Left cardiac atrium (tissue), 4 donors: ENCODE measurements at regions not wholly inside any gene's neighbourhood (a gene's known extent, or its start where the extent isn't known, plus 50 kb on each side); places are given as distances from the start of the nearest gene placed in this dataset.
"Not testable (repeated sequence)": the region's sequence is repeated elsewhere in the genome, so short reads cannot be mapped to it uniquely, and the experiment has no call there.

Experiments used
- ATAC-seq, 2 donors: fragments of 200-7000 bp; cut with Tn5 transposase; one replicate each; pipeline ENCODE4 v1.9.1; 2020; ENCODE audit warnings: mild to moderate bottlenecking in 2 of 2, moderate library complexity in 2 of 2
- DNase-seq: peaks from one replicate; pipeline ENCODE4 v3.0.0-alpha.2; 2020
- intact Hi-C, 2 donors: fragments of 100-400 bp; cut with DNase I; formaldehyde crosslinking; loops; one replicate each; pipeline versions ENCODE4 v1.14.1 to v1.15.1; 2022 to 2023
- donor health status: DM: no; HTN: yes; CAD: no.
- donor health status: DM: no; HTN: yes; CAD: no; lungs with severe emphysema.
- donor health status: DM: yes; HTN: yes; CAD: no.
- donor health status: Dilated cardiomyopathy.

- DNase-seq (no peak), ATAC-seq (no peak)
- intact Hi-C loops: no loop called here
These were observed 150.8 kb upstream of the BNIP2 start for GRCh38 chr15:59839906-59840305.

- intact Hi-C loops: no loop called here
- ATAC-seq (no peak), DNase-seq (no peak)
These were observed 149.8 kb upstream of the BNIP2 start for GRCh38 chr15:59838900-59839299.

DNA sequence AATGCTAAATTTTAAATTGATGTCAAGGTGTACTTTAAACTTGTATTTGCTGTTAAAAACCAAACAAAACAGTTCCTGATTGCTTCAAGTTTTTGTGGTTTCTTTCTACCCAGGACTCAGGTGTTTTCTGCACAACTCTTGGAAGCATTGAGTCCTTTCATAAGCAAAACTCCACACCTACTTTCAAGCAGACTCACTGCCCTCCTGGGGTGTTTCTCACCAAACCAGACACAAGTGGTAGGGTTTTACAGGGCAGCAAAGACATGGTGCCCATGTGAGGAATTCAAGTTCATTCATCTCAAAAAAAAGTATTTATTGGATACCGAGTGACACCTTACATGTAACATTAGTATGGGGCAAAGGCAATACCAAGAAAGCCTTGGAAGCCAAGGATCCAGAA lies 146.7 kb upstream of the BNIP2 start:
- ATAC-seq (no peak), DNase-seq (no peak)
- intact Hi-C loops: no loop called here

- intact Hi-C loops: no loop called here
- DNase-seq: no peak
These were observed 145.4 kb upstream of the BNIP2 start for GRCh38 chr15:59834528-59834927.

GRCh38 chr15:59833366-59833765 lies 144.2 kb upstream of the BNIP2 start:
- DNase-seq (no peak), ATAC-seq (no peak)
- intact Hi-C loops: no loop called here

More at GRCh38 chr15:59834528-59834927, 145.4 kb upstream of the BNIP2 start:
- ATAC-seq: no peak

- ATAC-seq: no peak
- intact Hi-C loops: no loop called here
- DNase-seq: no peak
These were observed 141.8 kb upstream of the BNIP2 start for GRCh38 chr15:59830873-59831272.

- DNase-seq (no peak), ATAC-seq (no peak)
- intact Hi-C loops: no loop called here
These were observed 141.0 kb upstream of the BNIP2 start for GRCh38 chr15:59830098-59830497.

GRCh38 chr15:59828861-59829260 lies 139.7 kb upstream of the BNIP2 start:
- ATAC-seq (no peak), DNase-seq (no peak)
- intact Hi-C loops: no loop called here

DNA sequence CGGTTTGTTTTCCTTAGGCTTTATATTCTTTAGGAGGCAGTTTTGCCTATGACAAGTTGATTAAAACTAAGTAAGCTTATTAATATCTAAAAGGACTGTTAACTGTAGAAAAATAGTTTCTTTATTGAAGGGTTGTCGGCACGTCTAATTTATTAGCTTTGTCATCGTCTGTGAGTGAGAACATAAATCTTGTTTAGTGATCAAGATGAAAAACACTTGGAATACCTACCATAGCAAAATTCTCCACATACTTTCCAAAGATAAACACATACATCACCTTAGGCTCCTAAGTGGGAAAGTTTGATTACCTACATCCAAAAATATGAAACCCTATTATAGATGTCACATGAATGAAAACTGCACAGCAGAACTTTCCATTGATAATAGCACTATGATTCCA lies 139.1 kb upstream of the BNIP2 start:
- intact Hi-C loops: no loop called here
- no peak for DNase-seq
- ATAC-seq: no peak

DNA sequence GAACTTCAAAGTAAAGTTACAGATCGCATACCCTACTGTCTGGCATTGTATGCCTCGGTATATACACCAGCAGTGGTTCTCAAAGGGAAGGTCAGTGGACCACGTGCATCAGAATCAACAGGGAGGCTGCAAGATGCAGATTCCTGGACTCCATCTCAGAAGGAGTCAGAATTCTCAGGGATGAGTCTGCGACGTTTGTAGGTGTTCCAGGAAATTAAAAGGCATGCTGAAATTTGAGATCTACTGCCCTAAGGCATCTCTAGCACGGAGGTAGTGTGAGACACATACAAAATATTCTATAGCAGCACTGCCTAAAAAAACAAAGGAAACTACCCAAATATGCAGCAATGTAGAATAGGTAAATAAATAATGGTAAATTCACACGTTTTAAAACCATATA lies 136.8 kb upstream of the BNIP2 start:
- intact Hi-C loops: no loop called here
- ATAC-seq (no peak), DNase-seq (no peak)

- no peak for DNase-seq
- intact Hi-C loops: no loop called here
- ATAC-seq: no peak
These were observed 132.2 kb upstream of the BNIP2 start for GRCh38 chr15:59821286-59821685.

- no peak for ATAC-seq
- DNase-seq: no peak
- intact Hi-C loops: no loop called here
These were observed 130.0 kb upstream of the BNIP2 start for GRCh38 chr15:59819092-59819491.

DNA sequence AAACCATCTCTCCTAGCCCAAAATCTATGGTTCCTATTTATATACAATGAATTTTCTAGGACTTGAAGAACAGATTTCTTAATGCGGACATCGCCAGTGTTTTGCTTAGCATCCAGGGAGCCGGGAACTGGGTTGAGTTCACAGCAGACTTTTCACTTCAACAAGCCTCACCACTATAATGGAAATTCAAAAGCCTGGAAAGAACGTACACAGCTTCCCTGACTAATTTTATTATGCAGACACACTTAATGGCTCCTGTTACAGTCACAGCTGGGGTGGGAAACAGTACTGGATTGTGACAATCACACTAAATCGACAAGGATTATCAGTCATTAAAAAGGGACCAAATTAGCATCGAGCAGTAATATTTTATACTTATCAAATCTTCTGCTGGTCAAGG lies 129.2 kb upstream of the BNIP2 start:
- DNase-seq (no peak), ATAC-seq (no peak)
- intact Hi-C loops: no loop called here

DNA sequence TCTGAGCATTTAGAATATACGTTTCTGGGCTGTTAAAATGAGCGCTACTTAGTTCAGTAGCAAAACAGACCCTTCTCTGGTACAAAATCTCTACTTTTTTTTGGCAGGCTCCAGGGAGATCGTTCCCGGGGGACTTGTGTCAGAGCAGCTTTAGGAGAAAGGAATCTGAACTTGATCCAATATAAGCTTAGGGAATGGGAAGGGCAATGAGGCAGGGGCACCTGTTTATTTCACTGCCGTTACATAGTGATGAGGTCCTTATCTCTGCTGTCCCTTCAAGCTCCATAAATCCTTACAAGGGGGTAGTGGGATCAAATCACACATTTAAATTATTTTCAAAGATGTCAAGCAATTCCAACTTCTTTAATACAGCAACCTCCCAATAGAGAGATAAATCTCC lies 128.7 kb upstream of the BNIP2 start:
- DNase-seq (no peak), ATAC-seq (no peak)
- intact Hi-C loops: no loop called here

GRCh38 chr15:59817053-59817452 lies 127.9 kb upstream of the BNIP2 start:
- no peak for DNase-seq
- no peak for ATAC-seq
- intact Hi-C loops: no loop called here

DNA sequence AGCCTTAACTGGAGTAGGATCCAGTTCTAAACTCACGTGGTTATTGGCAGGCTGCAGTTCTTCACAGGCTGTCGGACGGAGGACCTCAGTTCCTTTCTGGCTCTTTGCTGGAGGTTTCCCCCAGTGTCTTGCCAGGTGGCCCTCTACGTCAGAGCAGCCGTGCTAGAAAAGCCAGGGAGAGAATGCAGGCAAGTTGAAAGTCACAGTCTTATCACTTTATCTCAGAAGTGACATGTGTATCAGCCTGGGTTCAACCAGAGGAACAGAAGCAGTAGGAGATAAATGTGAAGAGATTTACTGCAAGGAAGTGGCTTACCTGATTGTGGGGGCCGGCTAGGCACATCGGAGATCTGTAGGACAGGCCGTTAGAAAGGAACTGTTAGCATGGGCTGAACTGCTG lies 125.3 kb upstream of the BNIP2 start:
- DNase-seq (no peak), ATAC-seq (no peak)
- intact Hi-C loops: no loop called here

DNA sequence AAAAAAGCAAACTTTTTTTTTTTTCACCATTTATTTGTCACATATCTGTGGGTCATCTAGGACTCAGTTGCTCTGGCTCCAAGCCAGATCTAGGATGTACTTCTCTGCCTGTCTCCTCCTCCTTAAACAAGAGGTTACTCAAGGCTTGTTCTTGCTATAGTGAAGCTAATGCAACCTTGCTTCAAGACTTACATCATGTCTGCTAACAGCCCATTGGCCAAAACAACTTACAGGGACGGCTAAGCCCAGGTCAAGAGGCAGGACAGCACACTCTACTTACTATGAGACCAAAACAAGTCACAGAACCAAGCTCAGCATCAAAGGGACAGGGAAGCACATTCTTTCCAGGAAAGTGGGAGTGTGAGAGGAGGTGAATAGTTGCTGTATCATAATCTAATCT lies 123.8 kb upstream of the BNIP2 start:
- intact Hi-C loops: no loop called here
- DNase-seq (no peak), ATAC-seq (no peak)

DNA sequence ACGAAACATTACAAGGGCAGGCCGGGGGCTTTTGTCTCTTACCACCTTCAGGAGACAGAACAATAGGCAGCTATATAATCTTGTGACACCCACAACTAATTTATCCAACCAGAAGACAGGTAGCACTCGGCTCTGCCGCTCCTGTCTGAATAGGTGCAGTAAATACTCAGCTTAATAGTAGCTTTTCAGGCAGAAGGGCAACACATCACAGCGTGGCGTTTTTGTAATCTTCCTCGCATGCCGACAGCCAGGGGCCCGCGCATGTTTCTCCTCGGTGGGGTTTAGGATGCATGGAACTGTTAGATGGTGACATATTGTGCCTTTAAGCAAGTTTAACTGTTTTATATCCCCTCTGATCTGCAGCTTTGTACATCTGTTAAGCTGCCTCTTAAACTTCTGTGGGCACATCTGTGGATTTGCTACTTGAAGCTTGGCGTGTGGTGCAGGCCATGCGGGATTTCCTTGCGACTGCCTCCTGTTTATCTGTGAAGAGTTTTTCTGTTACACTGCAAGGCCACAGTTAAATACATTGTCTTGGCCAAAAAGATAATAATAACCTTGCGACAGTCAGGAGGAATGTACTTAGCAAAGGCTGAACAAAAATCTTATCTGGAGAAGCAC lies 123.2 kb upstream of the BNIP2 start:
- ATAC-seq (no peak), DNase-seq (no peak)
- intact Hi-C loops: no loop called here

GRCh38 chr15:59803293-59803966 lies 114.3 kb upstream of the BNIP2 start:
- intact Hi-C loops, DNase-seq, ATAC-seq: not testable (repeated sequence)

GRCh38 chr15:59801649-59802048 lies 112.5 kb upstream of the BNIP2 start:
- intact Hi-C loops: no loop called here
- ATAC-seq (no peak), DNase-seq (no peak)

DNA sequence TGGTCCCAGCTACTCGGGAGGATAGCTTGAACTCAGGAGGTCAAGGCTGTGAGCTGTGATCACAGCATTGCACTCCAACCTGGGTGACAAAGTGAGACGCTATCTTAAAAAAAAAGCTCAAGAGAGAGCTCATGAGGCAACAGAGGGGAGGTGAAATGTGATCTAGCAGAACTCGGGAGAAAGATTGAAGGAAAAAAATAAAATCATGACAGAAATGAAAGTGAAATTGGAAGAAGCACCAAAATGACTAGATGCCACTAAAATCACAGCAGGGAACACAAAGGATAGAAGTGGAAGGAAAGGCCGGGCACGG lies 109.4 kb upstream of the BNIP2 start:
- intact Hi-C loops: no loop called here
- DNase-seq (no peak), ATAC-seq (no peak)
